ENCODE measurements at regions not wholly inside any gene's neighbourhood (a gene's known extent, or its start where the extent isn't known, plus 50 kb on each side); places are given as distances from the start of the nearest gene placed in this dataset.

DNA sequence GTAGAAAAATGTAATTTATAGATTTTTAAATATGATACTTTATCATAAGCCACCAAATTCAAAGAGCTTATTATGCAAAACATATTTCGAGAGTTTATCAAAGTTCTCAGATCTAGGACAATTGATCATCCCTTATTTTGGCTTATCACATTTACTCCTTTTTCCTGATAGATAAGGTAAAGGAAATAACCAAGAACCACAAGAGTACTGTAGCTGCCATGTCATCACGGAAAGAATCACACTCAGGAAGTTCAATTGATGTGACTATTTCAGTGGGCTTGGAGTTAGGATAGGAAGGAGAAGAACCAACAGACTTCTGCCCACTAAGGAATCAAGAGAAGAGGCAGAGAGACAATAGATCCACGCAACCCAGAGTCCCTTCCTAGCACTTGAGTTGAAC is 142.7 kb upstream of the TMCO5A start:
- ATAC-seq (ENCODE audit: poor library complexity) (no peak), DNase-seq (no peak)
- intact Hi-C loops (cut with DNase I, micrococcal nuclease): no loop called here
- H3K4me3 Mint-ChIP-seq: no peak overlapping the region
- H3K36me3 Mint-ChIP-seq (ENCODE audit: low read depth): no peaks in the 10 kb centered on the region
- H3K9me3 ChIP-seq (ENCODE audit: control insufficient read depth in 1 of 2, insufficient read depth in 1 of 2, low read length in 2 of 2): no peaks in the 10 kb centered on the region
- H3K27me3 Mint-ChIP-seq: no peaks in the 10 kb centered on the region
- no peaks in the 10 kb centered on the region for H3K4me1 Mint-ChIP-seq (ENCODE audit: low read depth)
- TF ChIP-seq, protein P1, sequence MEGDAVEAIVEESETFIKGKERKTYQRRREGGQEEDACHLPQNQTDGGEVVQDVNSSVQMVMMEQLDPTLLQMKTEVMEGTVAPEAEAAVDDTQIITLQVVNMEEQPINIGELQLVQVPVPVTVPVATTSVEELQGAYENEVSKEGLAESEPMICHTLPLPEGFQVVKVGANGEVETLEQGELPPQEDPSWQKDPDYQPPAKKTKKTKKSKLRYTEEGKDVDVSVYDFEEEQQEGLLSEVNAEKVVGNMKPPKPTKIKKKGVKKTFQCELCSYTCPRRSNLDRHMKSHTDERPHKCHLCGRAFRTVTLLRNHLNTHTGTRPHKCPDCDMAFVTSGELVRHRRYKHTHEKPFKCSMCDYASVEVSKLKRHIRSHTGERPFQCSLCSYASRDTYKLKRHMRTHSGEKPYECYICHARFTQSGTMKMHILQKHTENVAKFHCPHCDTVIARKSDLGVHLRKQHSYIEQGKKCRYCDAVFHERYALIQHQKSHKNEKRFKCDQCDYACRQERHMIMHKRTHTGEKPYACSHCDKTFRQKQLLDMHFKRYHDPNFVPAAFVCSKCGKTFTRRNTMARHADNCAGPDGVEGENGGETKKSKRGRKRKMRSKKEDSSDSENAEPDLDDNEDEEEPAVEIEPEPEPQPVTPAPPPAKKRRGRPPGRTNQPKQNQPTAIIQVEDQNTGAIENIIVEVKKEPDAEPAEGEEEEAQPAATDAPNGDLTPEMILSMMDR (IDR thresholded peaks at IDR 0.05): no peak
- no peak overlapping the region for H3K27ac ChIP-seq (ENCODE audit: low read depth in 1 of 2, low read length in 2 of 2)
- no peaks in the 10 kb centered on the region for H3K27me3 ChIP-seq (ENCODE audit: control insufficient read depth in 1 of 2, insufficient read depth in 2 of 2, low read length in 2 of 2)
- no peaks in the 10 kb centered on the region for H3K9me3 Mint-ChIP-seq
- no peaks in the 10 kb centered on the region for H3K4me1 ChIP-seq (ENCODE audit: insufficient read depth, low read length)
- H3K4me3 ChIP-seq (ENCODE audit: low read length): no peak overlapping the region
- H3K27ac Mint-ChIP-seq: no peak overlapping the region
- ChIA-PET POLR2A (no interaction called here), CTCF (interaction anchor here (2.0 kb wide), 1 partner anchor 10 kb away, joined by 5 read pairs; no protein-coding TSS in a partner anchor)
- H3K36me3 ChIP-seq (ENCODE audit: insufficient read depth, low read length): no peaks in the 10 kb centered on the region

DNA sequence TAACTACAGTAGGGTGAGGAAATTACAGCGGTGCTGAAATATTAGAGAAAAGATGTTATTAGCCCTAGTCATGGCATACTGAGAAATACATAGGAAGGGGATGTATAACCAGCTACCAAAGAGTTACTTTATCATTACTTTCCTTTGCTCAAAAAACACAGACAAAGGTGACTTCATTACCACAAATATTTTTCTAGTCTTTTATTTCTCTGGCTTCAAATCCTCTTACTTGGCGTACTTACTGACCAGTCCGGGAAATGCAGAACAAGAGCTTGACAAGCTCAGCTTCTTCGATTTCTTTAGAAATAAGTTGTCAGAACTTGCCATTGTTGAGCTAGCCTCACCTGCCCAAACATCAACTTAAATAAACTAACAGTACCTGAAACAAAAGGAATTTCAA is 142.1 kb upstream of the TMCO5A start:
- Histone ChIP-seq H3K4me1 (ENCODE audit: insufficient read depth, low read length) (no peaks in the 10 kb centered on the region), H3K9me3 (ENCODE audit: control insufficient read depth in 1 of 2, insufficient read depth in 1 of 2, low read length in 2 of 2) (no peaks in the 10 kb centered on the region), H3K27me3 (ENCODE audit: control insufficient read depth in 1 of 2, insufficient read depth in 2 of 2, low read length in 2 of 2) (no peaks in the 10 kb centered on the region), H3K36me3 (ENCODE audit: insufficient read depth, low read length) (no peaks in the 10 kb centered on the region), H3K4me3 (ENCODE audit: low read length) (no peak overlapping the region), H3K27ac (ENCODE audit: low read depth in 1 of 2, low read length in 2 of 2) (no peak overlapping the region)
- intact Hi-C loops (cut with DNase I, micrococcal nuclease): no loop called here
- CTCF ChIA-PET: interaction anchor here (2.0 kb wide), 1 partner anchor 11 kb away, joined by 5 read pairs; no protein-coding TSS in a partner anchor
- POLR2A ChIA-PET: no interaction called here
- Mint-ChIP-seq H3K4me1 (ENCODE audit: low read depth) (no peaks in the 10 kb centered on the region), H3K36me3 (ENCODE audit: low read depth) (no peaks in the 10 kb centered on the region), H3K9me3 (no peaks in the 10 kb centered on the region), H3K27ac (no peak overlapping the region), H3K4me3 (no peak overlapping the region), H3K27me3 (no peaks in the 10 kb centered on the region)
- no peak for ATAC-seq (ENCODE audit: poor library complexity)
- no peak for DNase-seq
- TF ChIP-seq, protein P1 (IDR thresholded peaks at IDR 0.05): no peak

DNA sequence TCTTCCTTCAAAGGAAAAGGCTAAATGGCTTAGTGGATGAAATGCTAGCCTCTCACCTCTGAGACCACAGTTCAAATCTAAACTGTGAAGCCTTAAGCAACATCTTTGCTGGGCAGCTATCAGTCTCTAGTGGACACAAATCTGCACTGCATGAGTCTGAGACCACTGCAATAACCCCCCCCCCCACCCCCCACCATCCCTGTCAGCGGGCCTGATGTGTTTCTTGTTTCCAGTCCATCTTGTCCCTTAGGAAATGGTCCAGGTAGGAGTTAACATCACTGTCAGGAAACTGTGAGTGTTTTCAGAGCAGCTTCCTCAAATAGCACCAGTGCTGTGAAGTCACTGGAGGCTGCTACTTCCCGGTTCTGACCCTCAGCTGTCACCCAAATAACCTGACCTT is 140.6 kb upstream of the TMCO5A start:
- Histone ChIP-seq H3K9me3 (ENCODE audit: control insufficient read depth in 1 of 2, insufficient read depth in 1 of 2, low read length in 2 of 2) (no peaks in the 10 kb centered on the region), H3K4me3 (ENCODE audit: low read length) (no peak overlapping the region), H3K27me3 (ENCODE audit: control insufficient read depth in 1 of 2, insufficient read depth in 2 of 2, low read length in 2 of 2) (no peaks in the 10 kb centered on the region), H3K27ac (ENCODE audit: low read depth in 1 of 2, low read length in 2 of 2) (no peak overlapping the region), H3K4me1 (ENCODE audit: insufficient read depth, low read length) (no peaks in the 10 kb centered on the region), H3K36me3 (ENCODE audit: insufficient read depth, low read length) (no peaks in the 10 kb centered on the region)
- H3K27me3 Mint-ChIP-seq: no peaks in the 10 kb centered on the region
- DNase-seq: no peak
- H3K4me3 Mint-ChIP-seq: no peak overlapping the region
- POLR2A ChIA-PET: no interaction called here
- CTCF ChIA-PET: interaction anchor here (2.0 kb wide), 1 partner anchor 12 kb away, joined by 5 read pairs; no protein-coding TSS in a partner anchor
- no peaks in the 10 kb centered on the region for H3K4me1 Mint-ChIP-seq (ENCODE audit: low read depth)
- H3K9me3 Mint-ChIP-seq: no peaks in the 10 kb centered on the region
- H3K27ac Mint-ChIP-seq: no peak overlapping the region
- intact Hi-C loops (cut with DNase I, micrococcal nuclease): no loop called here
- TF ChIP-seq, protein P1 (IDR thresholded peaks at IDR 0.05): no peak
- no peak for ATAC-seq (ENCODE audit: poor library complexity)
- H3K36me3 Mint-ChIP-seq (ENCODE audit: low read depth): no peaks in the 10 kb centered on the region
